Ascending aorta (tissue), 2 donors: ENCODE measurements at regions not wholly inside any gene's neighbourhood (a gene's known extent, or its start where the extent isn't known, plus 50 kb on each side); places are given as distances from the start of the nearest gene placed in this dataset.
"Not testable (repeated sequence)": the region's sequence is repeated elsewhere in the genome, so short reads cannot be mapped to it uniquely, and the experiment has no call there.

ENCODE experiments used
- DNase-seq, 2 donors: peaks; one replicate each; pipeline ENCODE4 v3.0.0-alpha.2; 2019; ENCODE audit warnings: low spot score in 2 of 2
- H3K27ac ChIP-seq, 2 donors: fragments of 200-600 bp; sonication (generic); one replicate each; pipeline ENCODE4 v1.5.1; 2016 to 2017; ENCODE audit warnings: mild to moderate bottlenecking in 1 of 2
- H3K27me3 ChIP-seq: fragments of 200-600 bp; sonication (generic); one replicate; pipeline ENCODE4 v1.5.1; 2017
- H3K36me3 ChIP-seq, 2 donors: fragments of 200-600 bp; sonication (generic); one replicate each; pipeline ENCODE4 v1.5.1; 2016
- H3K4me1 ChIP-seq, 2 donors: fragments of 200-600 bp; sonication (generic); one replicate each; pipeline ENCODE4 v1.5.1; 2016 to 2017; ENCODE audit warnings: mild to moderate bottlenecking in 1 of 2
- H3K4me3 ChIP-seq, 2 donors: fragments of 200-600 bp; sonication (generic); one replicate each; pipeline ENCODE4 v1.5.1; 2016 to 2017; ENCODE audit warnings: mild to moderate bottlenecking in 1 of 2
- H3K9me3 ChIP-seq, 2 donors: fragments of 200-600 bp; sonication (generic); one replicate each; pipeline ENCODE4 v1.5.1; 2016
- CTCF ChIP-seq, 3 experiments: fragments of 200-600 bp in 2 of 3; fragments of 450-650 bp in 1 of 3; sonication (generic) in 2 of 3; IDR thresholded peaks; one replicate each; pipeline ENCODE4 v1.5.1; 2016 to 2019; ENCODE audit warnings: antibody characterized with exemption in 3 of 3, mild to moderate bottlenecking in 1 of 3, moderate library complexity in 1 of 3
- intact Hi-C: fragments of 100-400 bp; cut with DNase I; formaldehyde crosslinking; loops from one replicate; pipeline ENCODE4 v1.15.1; 2023

- DNase-seq, result no peak
- intact Hi-C loops, result no loop called here
- no peak for TF ChIP-seq CTCF (IDR thresholded peaks at IDR 0.05)
Observed at GRCh38 chr5:56667692-56668091, 147.7 kb upstream of the MAP3K1 start.

GRCh38 chr5:56666901-56667300 lies 148.4 kb upstream of the MAP3K1 start:
- H3K9me3 ChIP-seq, result no peaks in the 10 kb centered on the region
- DNase-seq, result no peak
- H3K4me3 ChIP-seq, result no peak overlapping the region
- TF ChIP-seq CTCF (IDR thresholded peaks at IDR 0.05), result no peak
- no peaks in the 10 kb centered on the region for H3K27me3 ChIP-seq
- no peaks in the 10 kb centered on the region for H3K4me1 ChIP-seq
- intact Hi-C loops, result no loop called here
- H3K27ac ChIP-seq, result no peak overlapping the region
- no peaks in the 10 kb centered on the region for H3K36me3 ChIP-seq

More at GRCh38 chr5:56667692-56668091, 147.7 kb upstream of the MAP3K1 start:
- Histone ChIP-seq H3K4me3 (no peak overlapping the region), H3K4me1 (no peaks in the 10 kb centered on the region), H3K27ac (no peak overlapping the region), H3K9me3 (no peaks in the 10 kb centered on the region), H3K36me3 (no peaks in the 10 kb centered on the region), H3K27me3 (no peaks in the 10 kb centered on the region)

- H3K9me3 ChIP-seq, intact Hi-C loops, H3K27ac ChIP-seq, H3K27me3 ChIP-seq, H3K36me3 ChIP-seq, H3K4me3 ChIP-seq, DNase-seq, H3K4me1 ChIP-seq: not testable (repeated sequence)
Observed at GRCh38 chr5:56665117-56665516, 150.2 kb upstream of the MAP3K1 start.

GRCh38 chr5:56664025-56664424 lies 151.3 kb upstream of the MAP3K1 start:
- no peaks in the 10 kb centered on the region for H3K36me3 ChIP-seq
- DNase-seq, result no peak
- H3K4me1 ChIP-seq, result no peaks in the 10 kb centered on the region
- intact Hi-C loops, result no loop called here
- no peaks in the 10 kb centered on the region for H3K27me3 ChIP-seq
- TF ChIP-seq CTCF (IDR thresholded peaks at IDR 0.05), result no peak
- H3K9me3 ChIP-seq, result no peaks in the 10 kb centered on the region
- no peak overlapping the region for H3K4me3 ChIP-seq
- H3K27ac ChIP-seq, result no peak overlapping the region

GRCh38 chr5:56663523-56663922 lies 151.8 kb upstream of the MAP3K1 start:
- Histone ChIP-seq H3K9me3 (no peaks in the 10 kb centered on the region), H3K4me1 (no peaks in the 10 kb centered on the region), H3K27ac (no peak overlapping the region), H3K36me3 (no peaks in the 10 kb centered on the region), H3K27me3 (no peaks in the 10 kb centered on the region), H3K4me3 (no peak overlapping the region)
- no peak for DNase-seq
- TF ChIP-seq CTCF (IDR thresholded peaks at IDR 0.05), result no peak
- intact Hi-C loops, result no loop called here

- no peaks in the 10 kb centered on the region for H3K4me1 ChIP-seq
- no peak for DNase-seq
- no peak overlapping the region for H3K27ac ChIP-seq
- H3K27me3 ChIP-seq, result no peaks in the 10 kb centered on the region
- H3K9me3 ChIP-seq, result no peaks in the 10 kb centered on the region
- H3K4me3 ChIP-seq, result no peak overlapping the region
- no peak for TF ChIP-seq CTCF (IDR thresholded peaks at IDR 0.05)
- H3K36me3 ChIP-seq, result no peaks in the 10 kb centered on the region
- intact Hi-C loops, result no loop called here
Observed at GRCh38 chr5:56662893-56663292, 152.5 kb upstream of the MAP3K1 start.
